NOMO-1 treated with DMSO at 0.1 percent for 48 hours (cell line): ENCODE measurements at regions not wholly inside any gene's neighbourhood (a gene's known extent, or its start where the extent isn't known, plus 50 kb on each side); places are given as distances from the start of the nearest gene placed in this dataset.

Source experiments
- DNase-seq: peaks from one replicate; lab custom pipeline; 2025; ENCODE audit not compliant: unreplicated experiment; lab: John Stamatoyannopoulos, UW

DNA sequence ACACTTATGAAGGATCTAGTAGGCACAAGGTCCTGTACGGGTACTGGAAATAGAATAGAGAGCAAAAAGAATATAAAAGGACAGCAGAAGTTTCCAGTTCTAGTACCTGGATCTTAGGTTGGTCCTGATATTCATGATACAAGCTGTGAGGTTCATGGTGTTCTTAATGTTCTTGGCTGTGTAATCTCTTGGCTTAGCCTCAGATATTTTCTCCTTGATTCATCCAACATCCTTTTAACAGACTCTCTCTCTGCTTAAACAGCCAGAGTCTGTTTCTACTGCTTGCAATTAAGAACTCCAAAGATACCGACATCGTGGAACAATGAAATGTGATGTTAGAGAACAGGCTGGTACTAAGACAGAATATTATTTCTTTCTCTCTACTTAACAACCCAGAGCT, 49.9 kb downstream of the CNTN3 start:
- no peak for DNase-seq

DNA sequence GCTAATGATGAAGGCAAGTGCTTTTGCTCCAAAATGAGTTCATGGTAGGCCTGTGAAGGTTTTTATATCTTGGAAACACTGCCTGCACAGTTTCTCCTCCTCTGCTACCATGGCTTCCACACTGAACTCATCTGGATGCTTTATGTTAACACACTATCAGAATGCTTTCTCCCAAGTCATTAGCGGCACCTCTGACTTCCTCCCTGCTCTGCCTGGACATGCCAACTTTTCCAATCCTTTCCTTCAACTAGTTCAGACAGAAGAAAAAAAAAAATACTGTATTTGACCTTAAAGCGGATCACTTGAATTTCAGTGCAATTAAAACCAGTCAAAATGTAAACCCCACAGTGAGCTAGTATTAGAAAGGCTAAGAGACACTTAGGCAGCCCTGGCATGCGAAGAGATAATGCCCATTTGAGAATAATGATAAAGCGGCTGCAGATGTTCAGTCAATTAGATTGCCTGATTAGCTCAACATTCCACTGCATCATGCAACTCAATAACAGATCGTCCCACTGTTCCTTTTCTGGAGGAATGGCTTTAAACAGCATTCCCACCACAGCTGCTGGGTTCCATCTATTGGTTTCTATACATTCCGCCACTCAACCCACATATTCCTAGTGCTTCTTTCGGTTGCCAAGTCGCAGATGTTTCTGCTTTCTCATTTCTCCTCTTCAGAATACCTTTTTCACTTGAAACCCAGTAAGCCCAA, 51.7 kb downstream of the CNTN3 start:
- no peak for DNase-seq

DNA sequence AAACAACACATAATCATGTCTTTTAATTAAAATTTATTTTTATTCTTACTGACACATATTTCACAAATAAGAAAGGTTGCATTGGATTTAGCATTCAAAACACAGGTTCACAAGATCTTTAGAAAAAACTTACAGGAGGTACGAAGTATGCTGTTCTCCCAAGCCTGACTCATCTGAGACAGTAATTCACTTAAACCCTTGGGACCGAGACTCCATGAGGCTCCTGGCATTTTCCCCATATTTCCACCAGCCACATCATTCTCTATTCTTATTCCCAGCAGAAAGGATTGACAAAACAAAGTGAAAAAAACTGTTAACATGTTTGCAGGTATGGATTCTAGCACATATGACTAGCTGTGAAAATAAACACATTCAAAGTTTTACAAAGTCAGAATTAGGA, 52.6 kb downstream of the CNTN3 start:
- no peak for DNase-seq

DNA sequence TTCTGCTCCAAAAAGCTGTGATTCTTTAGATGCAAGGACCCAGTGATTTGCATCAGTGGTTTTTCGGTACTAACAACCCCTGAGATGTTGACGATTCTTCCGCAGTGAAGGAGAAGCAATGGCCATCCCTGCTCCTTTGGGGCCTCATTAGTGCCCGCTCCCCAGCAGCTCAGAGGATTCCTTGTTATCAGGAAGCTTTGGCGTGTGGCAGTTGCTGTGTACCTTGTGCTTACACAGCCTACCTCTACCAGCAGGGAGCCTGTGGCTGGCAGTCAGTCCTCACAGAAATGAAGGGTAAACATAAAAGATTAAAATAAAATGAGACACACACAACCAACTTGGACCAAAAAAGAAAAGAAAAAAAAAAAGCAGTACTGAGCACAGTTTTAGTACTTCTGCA, 55.2 kb downstream of the CNTN3 start:
- no peak for DNase-seq

DNA sequence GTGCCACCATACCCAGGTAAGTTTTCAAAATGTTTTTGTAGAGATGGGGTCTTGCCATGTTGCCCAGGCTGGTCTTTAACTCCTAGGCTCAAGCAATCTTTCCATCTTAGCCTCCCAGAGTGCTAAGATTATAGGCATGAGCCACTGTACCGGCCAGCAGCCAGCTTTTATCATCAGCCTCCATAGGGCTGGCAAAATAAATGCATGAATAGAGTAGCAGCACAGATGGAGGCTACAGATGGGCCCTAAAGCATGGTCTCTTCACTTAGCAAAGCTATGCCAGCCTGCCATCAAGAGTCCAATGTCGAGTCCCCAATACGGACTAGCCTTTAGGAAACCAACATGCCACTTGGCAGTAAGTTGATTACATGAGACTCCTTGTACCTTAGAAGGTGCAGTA, 63.8 kb downstream of the CNTN3 start:
- DNase-seq, result no peak

DNA sequence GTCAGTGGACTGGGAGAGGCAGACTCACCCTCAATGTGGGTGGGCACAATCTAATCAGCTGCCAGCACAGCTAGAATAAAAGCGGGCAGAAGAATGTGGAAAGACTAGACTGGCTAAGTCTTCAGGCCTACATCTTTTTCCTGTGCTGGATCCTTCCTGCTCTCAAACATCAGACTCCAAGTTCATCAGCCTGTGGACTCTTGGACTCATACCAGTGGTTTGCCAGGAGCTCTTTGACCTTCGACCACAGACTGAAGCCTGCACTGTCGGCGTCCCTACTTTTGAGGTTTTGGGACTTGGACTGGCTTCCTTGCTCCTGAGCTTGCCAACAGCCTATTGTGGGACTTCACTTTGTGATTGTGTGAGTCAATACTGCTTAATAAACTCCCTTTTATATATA, 68.0 kb downstream of the CNTN3 start:
- no peak for DNase-seq

DNA sequence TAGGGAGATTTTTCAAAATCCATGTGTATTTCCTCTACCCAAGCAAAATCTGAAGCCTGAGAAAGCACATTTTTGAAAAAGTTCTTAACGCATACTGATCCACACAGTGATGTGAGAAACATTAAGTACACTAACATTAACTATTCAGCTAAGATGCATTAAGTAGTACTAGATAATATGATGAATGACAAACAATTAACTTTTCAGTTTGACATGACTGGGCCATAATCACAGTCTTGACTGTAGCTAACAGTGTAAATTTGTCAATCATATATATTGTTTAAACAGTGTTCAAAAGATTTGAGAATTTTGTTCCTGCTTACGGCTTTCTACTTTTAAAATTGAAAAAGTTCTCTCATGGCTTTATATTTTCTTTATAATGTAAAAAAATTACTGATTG, 72.0 kb downstream of the CNTN3 start:
- no peak for DNase-seq

DNA sequence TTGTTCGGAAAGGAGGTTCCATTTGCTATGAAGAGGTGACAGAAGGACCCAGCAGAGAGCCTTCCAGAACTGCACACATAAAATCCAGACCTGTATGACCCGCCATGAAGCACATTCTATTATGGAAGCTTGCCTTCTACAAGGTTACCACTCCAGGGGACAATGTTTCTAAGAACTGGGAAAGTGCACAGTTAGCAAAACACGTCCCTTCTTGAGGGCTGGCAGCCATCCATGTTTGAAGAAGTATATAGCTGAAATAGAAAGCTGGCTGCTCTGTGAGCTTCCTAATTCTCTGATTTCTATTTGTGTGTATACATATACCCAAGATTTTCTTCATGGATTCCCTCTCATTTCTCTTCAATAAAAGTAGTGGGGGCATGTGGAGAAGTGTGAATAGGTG, 74.6 kb downstream of the CNTN3 start:
- DNase-seq, result no peak

DNA sequence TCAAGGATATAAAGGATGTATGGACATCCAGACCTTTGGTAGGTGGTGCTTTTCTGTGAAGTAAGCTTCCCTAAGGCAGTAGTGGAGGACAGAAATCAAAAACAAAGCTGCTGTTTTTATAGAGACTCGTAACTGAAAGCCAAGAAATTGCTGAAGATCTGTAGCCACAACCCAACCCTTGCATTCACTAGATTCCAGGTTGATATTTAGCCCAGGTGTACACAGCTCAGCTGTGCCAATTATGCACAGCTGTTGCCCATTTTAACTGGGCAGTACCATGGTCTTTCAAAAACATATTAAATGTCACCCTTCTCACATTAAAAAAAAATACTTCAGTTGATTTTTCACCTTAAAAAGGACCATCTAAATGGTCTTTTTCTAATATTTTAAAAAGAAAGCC, 75.8 kb downstream of the CNTN3 start:
- DNase-seq, result no peak

DNA sequence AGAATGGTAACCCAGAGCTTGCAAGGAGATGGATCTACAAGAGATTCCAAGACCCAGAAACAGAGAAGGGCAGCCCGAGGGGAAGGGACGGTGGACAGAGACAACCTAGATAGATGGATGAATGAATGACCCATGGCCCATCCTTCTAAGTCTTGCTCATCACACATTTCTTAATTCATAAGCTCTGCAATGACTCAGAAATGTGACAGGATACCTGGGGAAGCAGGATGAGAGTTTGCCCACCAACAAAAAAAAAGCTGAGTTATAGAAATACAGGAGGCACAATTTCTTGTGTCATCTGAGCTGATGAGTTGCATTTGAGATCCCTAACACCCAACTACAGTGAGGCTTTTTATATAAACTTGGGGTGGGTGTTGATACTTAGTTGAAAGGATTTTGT, 76.6 kb downstream of the CNTN3 start:
- no peak for DNase-seq

DNA sequence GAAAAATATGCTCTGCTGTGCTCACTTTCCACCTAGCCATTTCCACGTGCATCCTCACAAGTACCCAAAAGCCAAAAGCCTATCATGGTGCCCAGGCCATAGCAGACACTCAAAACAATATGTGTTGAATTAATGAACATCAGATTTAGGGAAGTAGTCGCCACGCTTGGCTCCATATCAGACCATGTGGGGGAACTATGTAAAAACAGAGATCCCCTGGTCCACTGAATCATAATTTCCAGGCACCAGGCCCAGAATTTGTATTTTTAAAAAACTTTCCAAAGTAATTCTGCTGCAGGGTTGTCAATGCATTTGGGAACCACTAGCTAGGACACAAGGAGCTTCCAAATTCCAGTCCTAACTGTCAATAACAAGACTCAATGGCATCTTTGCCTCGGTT, 77.3 kb downstream of the CNTN3 start:
- no peak for DNase-seq

DNA sequence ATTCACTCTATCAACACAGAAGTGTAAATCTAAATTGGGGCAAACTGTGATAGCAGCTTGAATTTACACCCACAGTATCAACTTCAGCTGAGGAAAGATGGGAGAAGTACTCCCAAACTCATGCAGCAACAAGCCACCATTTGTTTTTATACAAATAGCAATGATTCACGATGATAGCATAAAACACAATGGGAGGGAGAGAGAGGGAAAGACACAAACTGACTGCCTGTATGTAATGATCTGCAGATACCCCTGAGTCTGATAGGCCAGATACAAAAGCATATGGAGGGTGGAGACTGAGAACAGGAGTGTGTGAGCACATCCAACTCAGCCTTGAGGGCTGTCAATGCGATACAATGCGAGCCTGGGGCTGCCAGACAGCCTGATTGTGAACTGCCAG, 79.2 kb downstream of the CNTN3 start:
- no peak for DNase-seq

DNA sequence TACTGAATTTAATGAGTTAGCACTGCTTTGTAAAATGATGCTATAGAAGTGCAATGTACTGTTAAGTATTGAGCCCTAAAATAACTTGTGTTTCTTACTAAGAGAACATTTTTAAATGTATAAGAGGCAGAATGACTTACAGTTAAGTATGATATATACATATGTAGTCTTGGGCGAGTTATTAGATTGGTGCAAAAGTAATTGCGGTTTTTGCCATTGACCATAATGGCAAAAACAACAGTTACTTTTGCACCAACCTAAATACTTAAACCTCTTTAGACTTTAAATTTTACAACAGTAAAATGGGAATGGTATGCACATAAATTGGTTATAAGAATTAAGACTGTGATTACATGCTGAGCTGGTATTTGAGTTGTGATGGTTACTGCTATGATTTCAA, 79.8 kb downstream of the CNTN3 start:
- no peak for DNase-seq

DNA sequence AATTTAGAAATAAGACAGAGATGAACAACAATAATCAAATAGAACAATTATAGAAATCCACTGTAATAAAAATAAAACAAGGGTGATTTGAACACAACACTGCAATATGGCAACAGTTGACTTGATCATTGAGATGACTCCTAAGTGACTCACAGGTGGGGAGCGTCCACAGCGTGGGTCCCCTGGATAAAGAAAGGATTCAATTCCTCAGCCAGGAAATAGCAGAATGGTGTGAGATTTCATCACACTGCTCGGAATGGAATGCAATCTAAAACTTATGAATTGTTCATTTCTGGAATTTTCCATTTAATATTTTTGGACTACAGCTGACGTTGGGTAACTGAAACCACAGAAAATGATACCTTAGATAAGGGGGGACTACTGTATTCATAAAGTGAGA, 82.0 kb downstream of the CNTN3 start:
- DNase-seq, result no peak

DNA sequence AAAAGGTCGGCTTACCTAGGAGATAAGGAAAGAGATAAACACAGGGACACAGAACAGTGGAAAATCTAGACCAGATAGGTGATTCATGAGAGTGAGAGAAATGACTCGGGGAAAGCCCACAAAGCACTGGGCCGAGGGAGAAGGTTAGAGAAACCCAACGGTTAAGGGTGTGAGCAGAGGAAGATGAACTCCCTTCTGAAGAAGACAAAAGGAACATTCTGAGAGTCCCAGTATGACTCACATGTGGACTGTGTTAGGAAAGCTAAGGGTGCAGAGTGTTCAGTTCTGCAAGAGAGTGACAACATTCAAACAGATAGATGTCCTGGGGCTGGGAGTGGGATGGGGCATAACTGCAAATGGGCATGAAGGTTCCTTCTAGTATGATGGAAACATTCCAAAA, 83.0 kb downstream of the CNTN3 start:
- no peak for DNase-seq

DNA sequence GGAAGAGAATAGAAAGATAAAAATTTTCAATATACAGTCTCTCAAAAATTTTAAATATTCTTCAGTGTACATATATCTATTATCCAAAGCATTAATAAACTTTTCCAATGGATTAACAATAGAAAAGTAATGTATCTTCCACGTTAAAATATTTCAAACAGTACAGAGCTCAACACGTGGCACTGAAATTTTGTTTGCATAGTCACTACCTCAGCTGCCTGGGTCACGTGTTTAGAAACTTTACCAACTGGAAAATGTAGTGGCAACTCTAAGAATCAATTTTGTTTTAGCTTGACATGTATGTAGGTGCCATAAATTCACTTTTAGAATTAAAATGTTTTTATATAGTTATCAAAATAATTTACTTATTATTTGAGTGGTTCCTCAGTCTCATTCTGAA, 85.3 kb downstream of the CNTN3 start:
- no peak for DNase-seq

DNA sequence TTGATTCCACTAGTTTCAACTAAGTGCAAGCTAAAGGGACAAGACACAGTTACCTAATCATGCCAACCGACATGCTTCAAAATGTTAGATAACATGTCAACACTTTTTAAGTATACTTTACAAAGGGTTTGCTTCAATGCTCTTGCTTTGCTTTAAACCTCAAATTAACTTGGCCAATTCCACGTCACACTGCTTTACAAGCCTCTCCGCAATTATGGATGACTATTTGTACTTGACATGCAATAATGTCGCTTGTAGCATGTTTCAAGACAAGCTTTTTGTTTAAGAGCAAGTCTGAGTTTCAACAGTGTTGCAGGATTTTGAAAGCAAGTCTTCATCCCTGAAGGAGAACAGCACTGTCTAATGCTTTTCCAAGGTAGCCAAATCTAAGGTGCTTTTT, 86.9 kb downstream of the CNTN3 start:
- no peak for DNase-seq

DNA sequence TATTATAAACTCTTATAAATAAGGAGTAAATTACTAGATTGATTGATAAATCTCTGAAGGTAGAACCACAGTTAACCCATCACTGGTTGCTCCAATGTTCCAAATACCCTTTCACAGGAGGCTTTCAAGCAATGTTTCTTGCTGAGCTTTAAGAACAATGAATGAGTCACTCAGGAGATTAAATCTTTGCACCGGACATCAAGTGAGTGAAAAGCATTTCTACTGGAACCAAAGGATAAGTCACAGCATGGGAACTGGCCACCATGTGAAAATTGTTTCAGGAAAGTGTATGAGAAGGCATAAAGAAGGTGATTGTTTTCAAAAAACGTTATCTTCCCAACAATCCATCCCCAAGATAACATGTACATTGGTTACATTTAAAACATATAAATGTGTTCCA, 90.6 kb downstream of the CNTN3 start:
- DNase-seq, result no peak

DNA sequence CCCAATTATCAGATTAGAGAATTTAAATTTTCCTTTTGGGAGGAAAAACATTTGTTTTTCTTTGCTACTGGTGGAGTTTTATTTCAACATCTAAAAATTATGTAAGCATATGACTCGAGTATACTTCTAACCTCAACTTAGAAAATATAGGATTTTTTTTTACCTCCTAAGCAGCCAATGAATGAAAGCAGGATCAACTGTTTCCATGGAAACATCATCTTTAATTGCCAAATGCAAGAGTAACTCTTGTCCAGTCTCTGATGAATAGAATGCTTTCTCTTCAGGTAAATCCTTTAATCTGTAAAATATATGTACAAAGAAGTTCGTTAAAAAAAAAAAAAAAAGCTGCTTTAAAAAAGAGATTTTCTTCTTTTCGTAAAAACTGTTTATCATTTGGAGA, 93.6 kb downstream of the CNTN3 start:
- no peak for DNase-seq

DNA sequence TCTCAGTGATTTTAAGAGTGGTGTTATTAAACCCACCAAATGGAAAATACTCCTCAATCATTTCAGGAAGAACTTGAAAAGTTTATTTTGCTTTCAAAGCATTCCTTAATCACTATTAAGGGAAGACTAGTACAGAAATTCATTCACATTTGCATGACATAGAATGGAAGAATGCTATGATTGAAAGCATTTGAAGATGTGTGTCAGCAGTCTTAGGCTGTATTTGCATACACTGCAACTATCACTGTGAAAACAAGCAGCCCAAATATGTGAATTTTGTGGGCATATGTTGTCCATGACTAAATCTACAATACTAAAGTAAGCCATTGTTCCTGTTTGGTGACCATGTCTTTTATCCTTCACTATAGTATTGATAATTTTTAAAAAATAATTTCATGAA, 95.8 kb downstream of the CNTN3 start:
- no peak for DNase-seq

DNA sequence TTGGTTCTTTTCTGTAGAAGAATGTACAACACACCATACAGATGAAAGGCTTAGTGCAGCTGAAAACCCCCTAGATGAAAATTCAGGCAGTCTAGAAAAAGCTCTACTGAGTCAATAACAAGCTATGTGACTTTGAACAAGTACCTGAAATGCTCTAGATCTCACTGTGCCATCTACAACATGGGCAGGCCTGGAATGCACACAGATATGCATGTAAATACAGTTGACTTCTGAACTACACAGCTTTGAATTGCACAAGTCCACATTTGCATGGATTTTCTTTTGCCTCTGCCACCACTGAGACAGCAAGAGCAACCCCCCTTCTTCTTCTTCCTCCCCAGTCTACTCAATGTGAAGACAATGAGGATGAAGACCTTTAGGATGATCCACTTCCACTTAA, 98.4 kb downstream of the CNTN3 start:
- DNase-seq, result no peak

DNA sequence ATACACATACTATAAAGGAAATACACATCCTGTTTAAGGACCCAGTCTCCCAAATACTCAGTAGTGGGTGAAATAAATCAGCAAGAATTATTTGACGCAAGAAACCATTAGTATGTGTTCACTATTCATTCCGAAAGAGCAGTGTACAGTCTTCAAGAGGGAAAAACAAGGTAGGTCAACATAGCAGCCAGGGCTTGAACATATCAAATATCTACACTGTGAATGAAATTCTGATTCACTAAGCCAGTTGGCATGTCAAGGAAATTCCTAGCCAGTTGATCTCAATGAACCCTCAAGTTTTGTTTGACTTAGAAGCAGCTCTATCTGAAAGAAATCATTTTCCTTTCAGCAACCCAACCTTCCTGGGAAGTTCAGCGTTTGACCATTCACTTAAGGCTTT, 99.0 kb downstream of the CNTN3 start:
- no peak for DNase-seq

DNA sequence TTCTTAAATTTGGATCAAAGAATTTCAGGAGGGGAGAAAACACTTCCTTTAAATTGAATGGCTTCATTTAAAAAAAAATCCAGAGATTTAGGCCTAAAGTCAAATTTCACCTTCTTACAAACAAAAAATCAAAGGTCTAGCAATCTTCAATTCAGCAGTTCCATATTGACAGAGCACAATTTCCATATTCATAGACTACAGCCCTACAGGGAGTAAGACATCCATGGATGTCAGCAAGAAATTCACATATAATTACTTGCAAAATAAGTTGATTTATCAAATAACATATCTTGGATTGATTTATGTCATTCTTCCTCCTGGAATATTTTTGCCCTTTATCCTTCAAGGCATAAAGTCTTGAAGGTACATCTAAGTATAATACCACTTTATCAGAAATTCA, 103.4 kb downstream of the CNTN3 start:
- DNase-seq, result no peak
